BJ (cell line): ENCODE measurements at regions not wholly inside any gene's neighbourhood (a gene's known extent, or its start where the extent isn't known, plus 50 kb on each side); places are given as distances from the start of the nearest gene placed in this dataset.

Experiments
- CTCF ChIA-PET: fragments of 350-600 bp; formaldehyde crosslinking; extraction: SDS; loops from one replicate; lab custom pipeline; 2021; ENCODE audit warnings: antibody characterized with exemption, inconsistent platforms; lab: Yijun Ruan, JAX
- POLR2A ChIA-PET: fragments of 300-600 bp; sonication (Branson Sonifier 250); formaldehyde crosslinking; extraction: SDS; loops from one replicate; lab custom pipeline; 2021; ENCODE audit warnings: antibody characterized with exemption; lab: Charles Lee
- DNase-seq: peaks from one replicate; pipeline ENCODE4 v3.0.0-alpha.2; 2011; ENCODE audit warnings: low read depth
- H3K27me3 ChIP-seq: 2 replicates; pipeline ENCODE4 v1.6.0; 2011; ENCODE audit warnings: low read length; ENCODE audit not compliant: control insufficient read depth, insufficient read depth
- H3K36me3 ChIP-seq: 2 replicates; pipeline ENCODE4 v1.5.1; 2011; ENCODE audit warnings: low read length; ENCODE audit not compliant: control insufficient read depth, insufficient read depth
- H3K4me3 ChIP-seq: 2 replicates; pipeline ENCODE4 v1.5.1; 2011; ENCODE audit warnings: low read depth, mild to moderate bottlenecking, control low read depth, low read length
- TF ChIP-seq, protein P1 (sequence below): IDR thresholded peaks from 2 replicates; pipeline ENCODE4 v1.5.1; 2011; ENCODE audit warnings: low read depth, mild to moderate bottlenecking, control low read depth, inconsistent platforms, low read length, moderate library complexity; ENCODE audit not compliant: insufficient read depth

DNA sequence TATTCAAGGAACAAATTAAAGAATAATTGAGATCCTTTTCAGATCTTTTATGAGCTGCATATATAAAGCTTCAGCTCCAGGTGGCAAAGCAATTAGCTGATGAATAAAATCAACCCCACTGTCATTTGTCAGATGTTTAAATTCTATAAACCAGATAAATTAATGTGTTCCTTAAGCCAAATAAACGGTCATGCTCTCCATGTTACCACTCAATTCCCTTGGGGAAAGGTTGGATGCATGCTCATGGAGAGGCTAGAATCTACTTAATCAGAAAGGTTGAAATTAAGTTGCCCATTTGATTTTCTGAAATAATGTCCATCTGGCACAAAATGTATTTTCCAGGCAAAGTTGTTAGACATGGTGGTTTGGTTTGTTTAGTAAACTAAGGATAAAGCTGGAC, 282.5 kb upstream of the SPRED2 start:
- no peaks in the 10 kb centered on the region for H3K36me3 ChIP-seq
- 0 out of 2 replicates have a peak, but pooled peaks cover 1% of the 10 kb centered on the region for H3K27me3 ChIP-seq
- ChIA-PET POLR2A (no interaction called here), CTCF (interaction anchor here (0.7 to 2.0 kb wide), 2 partner anchors 63 to 74 kb away, joined by 3 to 9 read pairs; no protein-coding TSS in a partner anchor)
- H3K4me3 ChIP-seq = no peak overlapping the region
- TF ChIP-seq, protein P1, sequence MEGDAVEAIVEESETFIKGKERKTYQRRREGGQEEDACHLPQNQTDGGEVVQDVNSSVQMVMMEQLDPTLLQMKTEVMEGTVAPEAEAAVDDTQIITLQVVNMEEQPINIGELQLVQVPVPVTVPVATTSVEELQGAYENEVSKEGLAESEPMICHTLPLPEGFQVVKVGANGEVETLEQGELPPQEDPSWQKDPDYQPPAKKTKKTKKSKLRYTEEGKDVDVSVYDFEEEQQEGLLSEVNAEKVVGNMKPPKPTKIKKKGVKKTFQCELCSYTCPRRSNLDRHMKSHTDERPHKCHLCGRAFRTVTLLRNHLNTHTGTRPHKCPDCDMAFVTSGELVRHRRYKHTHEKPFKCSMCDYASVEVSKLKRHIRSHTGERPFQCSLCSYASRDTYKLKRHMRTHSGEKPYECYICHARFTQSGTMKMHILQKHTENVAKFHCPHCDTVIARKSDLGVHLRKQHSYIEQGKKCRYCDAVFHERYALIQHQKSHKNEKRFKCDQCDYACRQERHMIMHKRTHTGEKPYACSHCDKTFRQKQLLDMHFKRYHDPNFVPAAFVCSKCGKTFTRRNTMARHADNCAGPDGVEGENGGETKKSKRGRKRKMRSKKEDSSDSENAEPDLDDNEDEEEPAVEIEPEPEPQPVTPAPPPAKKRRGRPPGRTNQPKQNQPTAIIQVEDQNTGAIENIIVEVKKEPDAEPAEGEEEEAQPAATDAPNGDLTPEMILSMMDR = no peak
- no peak for DNase-seq

DNA sequence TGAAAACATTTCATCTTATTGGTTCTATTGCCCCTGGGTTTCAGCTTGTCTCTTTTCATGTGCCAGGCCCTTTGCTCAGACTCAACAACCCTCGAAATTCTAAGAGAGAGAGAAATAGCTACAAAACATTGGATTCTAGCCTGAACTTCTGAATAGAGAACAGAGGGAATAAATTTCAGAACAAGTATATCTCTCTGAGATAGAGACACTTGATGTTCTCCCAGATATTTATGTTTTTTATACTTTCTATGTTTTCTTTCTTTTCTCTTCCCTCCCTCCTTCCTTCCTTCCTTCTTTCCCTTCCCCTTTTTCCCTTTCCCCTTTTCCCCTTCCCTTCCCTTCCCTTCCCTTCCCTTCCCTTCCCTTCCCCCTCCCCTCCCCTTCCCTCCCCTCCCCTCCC, 279.5 kb upstream of the SPRED2 start:
- H3K36me3 ChIP-seq = no peaks in the 10 kb centered on the region
- no peaks in the 10 kb centered on the region for H3K27me3 ChIP-seq
- TF ChIP-seq, protein P1 = no peak
- CTCF ChIA-PET = interaction anchor here (1.2 to 2.4 kb wide), 5 partner anchors 10 to 73 kb away, joined by 3 to 11 read pairs (median 5); no protein-coding TSS in a partner anchor
- no peak overlapping the region for H3K4me3 ChIP-seq
- DNase-seq = no peak
- POLR2A ChIA-PET = no interaction called here

DNA sequence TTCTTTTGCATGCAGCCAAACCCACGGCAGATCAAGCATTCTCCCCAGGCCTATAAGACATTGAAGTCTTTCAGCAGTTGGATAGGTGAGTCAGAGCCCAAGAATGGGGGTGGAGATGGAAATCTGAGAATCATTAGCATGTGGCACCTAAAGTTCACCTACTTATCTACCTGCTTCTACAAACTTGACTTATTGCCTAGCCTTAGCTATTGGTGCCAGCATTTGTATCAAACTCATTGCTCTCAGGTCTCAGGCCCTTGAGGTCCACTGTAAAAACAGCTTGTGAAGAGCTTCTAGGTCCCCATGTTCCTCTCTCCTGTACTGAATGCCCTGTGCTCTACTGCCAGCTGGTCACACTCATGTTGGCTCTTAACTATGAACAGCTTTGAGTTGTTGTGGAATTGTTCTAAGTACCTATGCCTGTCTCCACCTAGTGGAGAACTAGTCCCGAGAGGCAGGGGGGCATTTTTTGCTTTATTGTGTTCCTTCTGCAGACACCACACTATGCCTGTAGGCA, 278.4 kb upstream of the SPRED2 start:
- TF ChIP-seq, protein P1 = peak; percentile 41; the same call in 1 of the 2 replicates
- CTCF ChIA-PET = interaction anchor here (0.7 to 2.4 kb wide), 8 partner anchors 11 to 72 kb away, joined by 3 to 11 read pairs (median 4); no protein-coding TSS in a partner anchor
- Histone ChIP-seq H3K36me3 (no peaks in the 10 kb centered on the region), H3K4me3 (no peak overlapping the region), H3K27me3 (no peaks in the 10 kb centered on the region)
- POLR2A ChIA-PET = no interaction called here
- no peak for DNase-seq

DNA sequence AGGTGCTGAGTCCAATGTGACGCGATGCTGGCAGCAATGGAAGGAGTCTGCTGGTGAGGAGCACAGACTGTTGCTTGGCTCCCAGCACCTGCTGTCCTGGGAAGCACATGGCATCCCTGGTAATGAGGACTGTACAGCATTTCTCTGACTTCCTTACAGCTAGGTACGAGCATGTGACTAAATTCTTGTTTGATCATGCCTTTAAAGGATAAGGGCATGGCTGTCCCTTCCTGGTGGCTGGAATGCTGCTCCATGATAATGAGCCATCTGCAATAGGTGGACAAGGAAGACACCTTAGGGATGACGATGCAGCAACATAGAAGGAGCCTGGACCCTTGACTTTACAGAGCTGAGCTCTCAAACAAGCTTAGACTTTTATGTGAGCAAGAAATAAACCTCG, 278.0 kb upstream of the SPRED2 start:
- ChIA-PET POLR2A (no interaction called here), CTCF (interaction anchor here (0.5 to 2.4 kb wide), 6 partner anchors 11 to 71 kb away, joined by 3 to 11 read pairs (median 5); no protein-coding TSS in a partner anchor)
- Histone ChIP-seq H3K4me3 (no peak overlapping the region), H3K36me3 (no peaks in the 10 kb centered on the region), H3K27me3 (no peaks in the 10 kb centered on the region)
- DNase-seq = no peak
- TF ChIP-seq, protein P1 = no peak

DNA sequence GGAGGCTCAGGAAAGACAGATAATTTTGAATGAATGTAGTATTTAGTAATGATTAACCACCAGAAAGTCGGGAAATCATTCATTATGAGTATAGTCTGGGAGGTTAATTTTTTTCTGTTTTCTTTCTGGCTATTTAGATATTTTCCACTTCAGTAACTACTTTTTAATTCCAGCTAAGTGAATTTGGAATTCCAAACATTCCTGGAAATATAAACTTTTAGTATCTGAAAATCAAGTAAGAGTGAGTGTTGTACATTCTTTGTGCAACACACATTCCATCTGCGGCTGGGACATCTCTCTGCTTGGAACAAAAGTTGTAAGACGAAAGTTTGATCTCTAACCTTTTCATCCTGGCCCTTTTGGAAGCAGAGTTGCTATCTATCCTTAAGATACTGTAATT, 275.7 kb upstream of the SPRED2 start:
- TF ChIP-seq, protein P1 = no peak

More for the DNA sequence above, 275.7 kb upstream of the SPRED2 start:
- CTCF ChIA-PET = interaction anchor here (1.1 kb wide), 1 partner anchor 55 kb away, joined by 3 read pairs; no protein-coding TSS in a partner anchor
- no peak overlapping the region for H3K4me3 ChIP-seq
- no peaks in the 10 kb centered on the region for H3K27me3 ChIP-seq
- POLR2A ChIA-PET = no interaction called here
- peak; percentile 24 for DNase-seq
- H3K36me3 ChIP-seq = no peaks in the 10 kb centered on the region
